Muscle layer of colon (tissue), 2 donors: ENCODE measurements at regions not wholly inside any gene's neighbourhood (a gene's known extent, or its start where the extent isn't known, plus 50 kb on each side); places are given as distances from the start of the nearest gene placed in this dataset.

ENCODE experiments used
- H3K27ac ChIP-seq: one replicate; pipeline ENCODE4 v1.7.0; 2013; ENCODE audit warnings: low read depth, mild to moderate bottlenecking, low read length, moderate library complexity
- H3K27me3 ChIP-seq, 2 donors: one replicate each; pipeline ENCODE4 v1.7.0; 2013; ENCODE audit warnings: low read length in 2 of 2, mild to moderate bottlenecking in 2 of 2; ENCODE audit not compliant: insufficient read depth in 2 of 2, control insufficient read depth in 1 of 2
- H3K36me3 ChIP-seq: one replicate; pipeline ENCODE4 v1.7.0; 2013; ENCODE audit warnings: mild to moderate bottlenecking, low read length; ENCODE audit not compliant: insufficient read depth
- H3K4me1 ChIP-seq: one replicate; pipeline ENCODE4 v1.7.0; 2013; ENCODE audit warnings: mild to moderate bottlenecking, low read length; ENCODE audit not compliant: insufficient read depth
- H3K4me3 ChIP-seq, 2 donors: one replicate each; pipeline ENCODE4 v1.7.0; 2013; ENCODE audit warnings: low read length in 2 of 2, low read depth in 1 of 2, mild to moderate bottlenecking in 1 of 2, moderate library complexity in 1 of 2
- H3K9ac ChIP-seq: one replicate; pipeline ENCODE4 v1.7.0; 2013; ENCODE audit warnings: low read length
- H3K9me3 ChIP-seq: one replicate; pipeline ENCODE4 v1.7.0; 2013; ENCODE audit warnings: mild to moderate bottlenecking, low read length
- donor health status: abdominal sarcoma.
- donor health status: Adenocarcinoma of cecum.

DNA sequence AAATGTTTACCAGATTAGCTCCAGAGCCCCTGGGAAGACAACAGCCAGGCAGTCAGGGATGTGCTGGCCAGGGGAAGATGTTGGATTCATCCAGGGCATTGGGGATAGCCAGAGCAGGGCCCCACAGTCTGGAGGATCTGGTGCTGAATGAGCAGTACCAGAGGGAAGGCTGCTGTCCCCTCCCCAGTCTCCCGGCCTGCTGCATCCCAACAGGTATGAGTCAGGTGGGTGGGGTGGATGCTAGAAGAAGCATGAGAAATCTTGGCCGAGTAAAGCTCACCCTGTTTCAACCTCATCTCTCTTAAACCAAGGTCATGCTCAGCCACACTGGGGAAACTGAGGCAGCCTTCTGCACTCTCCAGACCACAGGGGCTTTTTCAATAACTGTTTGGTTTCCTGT lies 71.9 kb upstream of the SEC14L1 start:
- Histone ChIP-seq H3K36me3 (no peaks in the 10 kb centered on the region), H3K27ac (no peak overlapping the region), H3K9me3 (no peaks in the 10 kb centered on the region), H3K4me3 (no peak overlapping the region), H3K9ac (no peak overlapping the region), H3K4me1 (no peaks in the 10 kb centered on the region), H3K27me3 (peaks cover 0 to 12% of the 10 kb centered on the region in 2 donors)

DNA sequence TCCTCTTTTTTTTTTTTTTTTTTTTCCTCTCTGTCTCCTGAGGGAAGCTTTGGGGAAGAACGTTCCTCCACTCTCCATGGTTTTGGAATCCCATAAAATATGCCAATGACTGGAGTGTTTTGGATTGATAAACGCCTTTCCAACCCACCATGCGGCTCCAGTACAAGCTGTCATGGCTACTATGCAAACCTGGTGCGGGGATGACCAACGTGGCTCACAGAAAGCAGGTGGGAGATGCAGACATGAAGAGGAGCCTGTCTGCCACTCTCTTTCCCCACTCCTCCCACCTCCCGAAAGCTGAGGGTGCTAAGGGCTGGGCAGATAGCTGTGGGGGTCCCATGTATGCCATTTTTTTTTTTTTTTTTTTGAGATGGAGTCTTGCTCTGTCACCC lies 69.9 kb upstream of the SEC14L1 start:
- Histone ChIP-seq H3K4me1 (no peaks in the 10 kb centered on the region), H3K27ac (no peak overlapping the region), H3K9ac (no peak overlapping the region), H3K27me3 (peaks cover 0 to 12% of the 10 kb centered on the region in 2 donors), H3K9me3 (no peaks in the 10 kb centered on the region), H3K4me3 (no peak overlapping the region), H3K36me3 (no peaks in the 10 kb centered on the region)

DNA sequence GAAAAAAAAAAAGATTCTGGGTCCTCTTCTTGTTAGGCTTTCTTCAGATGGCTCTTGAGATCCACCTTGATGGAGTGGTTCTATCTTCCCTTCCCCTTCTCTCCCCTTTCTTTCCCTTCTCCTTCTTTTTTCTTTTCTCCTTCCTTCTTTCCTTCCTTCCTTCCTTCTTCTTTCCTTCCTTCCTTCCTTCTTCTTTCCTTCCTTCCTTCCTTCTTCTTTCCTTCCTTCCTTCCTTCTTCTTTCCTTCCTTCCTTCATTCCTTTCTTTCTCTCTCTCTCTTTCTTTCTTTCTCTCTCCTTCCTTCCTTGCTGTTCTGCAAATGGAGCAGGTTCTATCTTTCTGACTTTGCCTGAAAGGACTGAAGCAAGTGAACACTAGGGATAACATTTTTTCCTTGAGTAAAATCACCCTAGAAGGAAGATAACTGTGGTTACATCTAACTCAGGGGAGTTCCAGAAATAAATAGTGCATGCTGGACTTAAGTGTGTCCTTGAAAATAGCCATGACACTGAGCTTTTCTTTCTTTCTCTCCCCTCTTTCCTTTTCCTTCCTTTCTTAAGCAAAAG lies 68.8 kb upstream of the SEC14L1 start:
- H3K27ac ChIP-seq, result no peak overlapping the region
- H3K9me3 ChIP-seq, result no peaks in the 10 kb centered on the region
- H3K4me3 ChIP-seq, result no peak overlapping the region
- peaks cover 0 to 12% of the 10 kb centered on the region in 2 donors for H3K27me3 ChIP-seq
- H3K36me3 ChIP-seq, result no peaks in the 10 kb centered on the region
- no peak overlapping the region for H3K9ac ChIP-seq
- H3K4me1 ChIP-seq, result no peaks in the 10 kb centered on the region

DNA sequence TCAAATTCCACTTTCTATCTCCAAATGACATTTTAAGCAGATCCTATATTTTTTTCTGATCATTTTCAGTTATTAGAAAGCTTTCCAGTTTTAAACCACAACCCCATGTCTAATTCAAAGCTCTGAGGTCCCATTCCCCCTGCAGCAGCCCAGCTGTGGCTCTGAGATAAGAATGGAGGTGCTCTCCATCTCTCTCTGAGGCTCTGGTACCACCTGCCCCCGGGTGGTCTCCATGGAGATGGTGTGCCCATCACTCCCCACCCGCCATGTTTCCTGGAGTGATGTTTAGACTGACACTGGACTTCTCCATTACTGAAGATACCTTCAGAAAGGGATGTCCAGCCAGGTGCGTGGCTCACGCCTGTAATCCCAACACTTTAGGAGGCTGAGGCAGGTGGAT lies 68.1 kb upstream of the SEC14L1 start:
- no peak overlapping the region for H3K4me3 ChIP-seq
- no peaks in the 10 kb centered on the region for H3K4me1 ChIP-seq
- no peaks in the 10 kb centered on the region for H3K9me3 ChIP-seq
- H3K36me3 ChIP-seq, result no peaks in the 10 kb centered on the region
- peaks cover 0 to 19% of the 10 kb centered on the region in 2 donors for H3K27me3 ChIP-seq
- H3K9ac ChIP-seq, result no peak overlapping the region
- no peak overlapping the region for H3K27ac ChIP-seq

DNA sequence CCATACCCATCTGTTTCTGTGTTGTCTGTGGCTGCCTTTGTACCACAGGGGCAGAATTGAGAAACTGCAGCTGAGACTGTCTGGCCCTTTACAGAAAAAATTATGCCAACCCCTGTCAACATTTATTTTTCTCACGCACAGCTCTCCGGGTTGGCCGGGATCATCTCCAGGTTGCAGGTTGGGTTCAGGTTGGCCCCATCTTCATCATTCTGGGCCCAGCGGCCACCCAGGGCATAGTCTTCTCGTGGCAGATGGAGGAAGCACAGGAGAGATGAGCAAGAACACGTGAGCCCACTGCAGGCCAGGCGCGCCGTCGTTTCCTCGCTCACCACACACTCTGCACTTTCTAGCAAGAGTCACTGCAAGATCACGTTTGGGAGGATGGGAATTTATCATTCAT lies 66.1 kb upstream of the SEC14L1 start:
- Histone ChIP-seq H3K36me3 (no peaks in the 10 kb centered on the region), H3K9me3 (no peaks in the 10 kb centered on the region), H3K4me3 (no peak overlapping the region), H3K27ac (no peak overlapping the region), H3K27me3 (peaks cover 0 to 22% of the 10 kb centered on the region in 2 donors), H3K9ac (no peak overlapping the region), H3K4me1 (no peaks in the 10 kb centered on the region)

DNA sequence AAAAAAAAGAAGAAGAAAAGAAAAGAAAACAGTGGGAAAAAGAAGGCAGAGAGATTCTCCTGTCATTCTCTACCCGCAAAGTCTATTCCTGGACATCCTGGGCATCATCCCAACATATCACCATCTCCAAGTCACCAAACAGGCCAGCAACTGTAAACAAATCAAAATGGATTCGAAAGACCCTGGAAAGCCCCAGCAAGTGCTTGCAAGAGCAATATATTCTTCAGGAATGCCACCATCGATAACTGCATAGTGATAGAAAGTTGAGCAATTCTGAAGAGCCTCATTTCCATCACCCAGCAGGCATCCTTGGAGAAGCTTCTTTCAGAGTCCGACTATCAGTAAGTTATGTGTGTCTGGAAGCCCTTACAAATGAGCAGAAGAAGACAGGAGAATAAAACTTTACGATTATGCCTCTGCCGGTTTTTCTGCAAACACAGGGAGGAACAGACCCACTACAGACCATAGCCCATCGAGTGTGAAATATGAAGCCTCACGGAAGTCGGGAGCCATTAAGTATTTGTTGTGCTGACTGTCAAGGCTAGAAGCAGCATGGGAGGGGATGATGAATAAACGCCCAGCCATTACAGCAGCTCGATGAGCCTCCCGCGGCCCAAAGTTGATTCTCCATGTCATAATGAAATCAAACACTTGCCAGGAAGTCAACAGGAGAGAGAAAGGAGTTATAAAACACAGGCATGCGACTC lies 64.5 kb upstream of the SEC14L1 start:
- no peak overlapping the region for H3K9ac ChIP-seq
- no peaks in the 10 kb centered on the region for H3K36me3 ChIP-seq
- no peak overlapping the region for H3K4me3 ChIP-seq
- peaks cover 0 to 23% of the 10 kb centered on the region in 2 donors for H3K27me3 ChIP-seq
- H3K9me3 ChIP-seq, result no peaks in the 10 kb centered on the region
- H3K4me1 ChIP-seq, result no peaks in the 10 kb centered on the region
- no peak overlapping the region for H3K27ac ChIP-seq

DNA sequence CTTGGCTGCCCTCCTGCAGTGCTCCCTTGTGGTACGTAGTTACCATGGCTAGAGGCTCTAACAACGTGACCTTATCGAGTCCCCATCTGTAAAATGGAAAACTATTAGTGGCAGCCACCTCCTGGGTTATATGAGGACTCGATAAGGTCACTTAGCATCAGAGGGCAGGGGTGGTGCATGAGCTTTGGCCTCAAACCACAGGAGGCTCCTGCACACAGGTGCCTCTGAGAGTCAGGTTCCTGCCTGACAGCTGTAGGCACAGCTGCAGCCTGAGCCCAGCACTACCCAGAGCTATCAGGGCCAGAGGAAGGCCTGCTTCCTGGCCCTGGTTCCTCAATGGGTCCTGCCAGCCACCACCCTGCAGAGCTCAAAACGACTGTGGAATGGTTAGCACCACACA lies 57.2 kb upstream of the SEC14L1 start:
- no peaks in the 10 kb centered on the region for H3K36me3 ChIP-seq
- no peaks in the 10 kb centered on the region for H3K9me3 ChIP-seq
- H3K4me1 ChIP-seq, result peaks cover 10% of the 10 kb centered on the region
- H3K27me3 ChIP-seq, result peaks cover 0 to 3% of the 10 kb centered on the region in 2 donors
- H3K27ac ChIP-seq, result no peak overlapping the region
- H3K9ac ChIP-seq, result no peak overlapping the region
- no peak overlapping the region for H3K4me3 ChIP-seq

DNA sequence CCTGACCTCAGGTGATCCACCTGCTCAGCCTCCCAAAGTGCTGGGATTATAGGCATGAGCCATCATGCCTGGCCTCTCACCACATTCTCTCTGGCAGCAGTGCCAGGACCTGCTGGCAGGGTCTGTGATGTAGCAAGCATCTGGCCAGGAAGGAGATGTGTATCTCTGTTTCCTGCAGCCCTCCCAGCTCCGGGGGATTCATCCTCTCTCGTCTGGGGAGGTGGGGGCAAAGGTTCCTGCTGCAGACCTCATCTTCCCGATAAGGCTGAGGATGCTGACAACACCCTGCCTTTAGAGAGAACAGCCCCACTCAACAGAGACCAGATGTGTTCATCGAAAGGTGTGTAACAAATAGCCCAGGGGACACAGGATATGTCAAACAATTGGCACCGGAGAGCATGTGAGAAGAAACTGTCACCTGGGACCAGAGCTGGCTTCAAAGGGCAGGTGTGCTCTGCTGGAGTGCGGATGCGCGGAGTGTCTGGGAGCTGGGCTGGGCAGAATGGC lies 54.8 kb upstream of the SEC14L1 start:
- Histone ChIP-seq H3K9ac (no peak overlapping the region), H3K4me1 (peaks cover 21% of the 10 kb centered on the region), H3K36me3 (peaks cover 5% of the 10 kb centered on the region), H3K27ac (no peak overlapping the region), H3K27me3 (no peaks in the 10 kb centered on the region), H3K4me3 (no peak overlapping the region), H3K9me3 (no peaks in the 10 kb centered on the region)

DNA sequence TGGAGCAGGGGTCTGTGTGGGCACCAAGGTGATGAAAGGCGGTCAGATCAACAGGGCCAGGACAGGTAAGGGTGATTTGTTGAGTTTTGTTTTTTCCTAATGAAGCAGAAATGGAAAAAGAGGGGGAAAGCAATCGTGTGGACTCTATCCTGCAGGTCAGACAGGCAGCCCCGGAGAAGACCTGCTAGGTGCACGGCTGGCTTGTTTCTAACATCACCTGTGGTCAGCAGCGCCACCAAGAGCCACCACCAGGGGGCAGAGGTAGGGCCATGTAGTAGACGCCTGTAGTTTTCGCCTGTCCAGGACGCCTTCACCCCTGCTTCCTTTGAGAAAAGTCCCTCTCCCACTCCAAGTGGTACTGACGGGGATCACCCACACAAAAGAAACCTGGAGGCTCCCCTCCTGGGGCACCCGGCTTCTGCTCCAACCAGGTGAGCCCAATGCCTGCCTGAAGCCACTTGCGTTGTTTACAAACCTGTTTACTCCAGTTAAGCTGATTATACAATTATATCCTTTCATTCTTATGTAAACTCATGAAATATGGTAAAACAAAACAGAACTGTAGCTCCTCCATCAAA lies 54.2 kb upstream of the SEC14L1 start:
- H3K4me1 ChIP-seq, result peaks cover 21% of the 10 kb centered on the region
- peaks cover 8% of the 10 kb centered on the region for H3K36me3 ChIP-seq
- no peak overlapping the region for H3K9ac ChIP-seq
- H3K27ac ChIP-seq, result no peak overlapping the region
- H3K9me3 ChIP-seq, result no peaks in the 10 kb centered on the region
- no peak overlapping the region for H3K4me3 ChIP-seq
- H3K27me3 ChIP-seq, result no peaks in the 10 kb centered on the region

DNA sequence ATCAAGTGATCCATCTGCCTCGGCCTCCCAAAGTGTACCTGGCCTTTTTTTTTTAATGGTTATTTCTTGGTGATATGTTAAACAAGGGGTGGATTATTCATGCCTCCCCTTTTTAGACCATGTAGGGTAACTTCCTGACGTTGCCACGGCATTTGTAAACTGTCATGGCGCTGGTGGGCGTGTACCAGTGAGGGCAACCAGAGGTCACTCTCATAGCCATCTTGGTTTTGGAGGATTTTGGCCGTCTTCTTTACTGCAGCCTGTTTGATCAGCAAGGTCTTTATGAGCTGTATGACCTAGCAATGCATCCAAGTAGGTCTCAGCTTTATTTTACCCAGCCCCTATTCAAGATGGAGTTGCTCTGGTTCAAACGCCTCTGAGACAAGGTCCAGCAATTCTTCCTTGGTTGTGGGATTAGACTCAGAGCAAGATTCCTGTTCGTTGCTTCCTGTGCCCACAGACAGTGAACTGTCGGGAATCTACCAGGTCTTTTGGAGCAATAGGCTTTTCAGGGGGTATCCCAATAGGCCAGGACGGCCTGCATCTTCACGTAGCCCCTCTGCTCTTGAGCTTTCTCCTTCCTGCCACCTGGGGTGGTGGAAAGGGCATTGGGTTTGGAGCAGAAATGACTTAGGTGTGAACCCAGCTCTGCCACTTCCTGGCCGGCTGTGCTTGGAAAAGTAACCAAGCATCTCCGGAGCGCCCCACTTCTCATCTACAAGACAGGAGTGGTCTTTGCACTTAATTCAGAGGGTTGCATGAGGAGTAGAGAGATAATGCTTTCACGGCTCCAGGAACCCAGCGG lies 52.9 kb upstream of the SEC14L1 start:
- Histone ChIP-seq H3K4me3 (peak overlapping the region; percentile 17 to 91), H3K4me1 (peaks cover 21% of the 10 kb centered on the region), H3K9me3 (no peaks in the 10 kb centered on the region), H3K27me3 (no peaks in the 10 kb centered on the region), H3K9ac (peak overlapping the region; percentile 40), H3K36me3 (peaks cover 10% of the 10 kb centered on the region), H3K27ac (peak overlapping the region; percentile 91)

DNA sequence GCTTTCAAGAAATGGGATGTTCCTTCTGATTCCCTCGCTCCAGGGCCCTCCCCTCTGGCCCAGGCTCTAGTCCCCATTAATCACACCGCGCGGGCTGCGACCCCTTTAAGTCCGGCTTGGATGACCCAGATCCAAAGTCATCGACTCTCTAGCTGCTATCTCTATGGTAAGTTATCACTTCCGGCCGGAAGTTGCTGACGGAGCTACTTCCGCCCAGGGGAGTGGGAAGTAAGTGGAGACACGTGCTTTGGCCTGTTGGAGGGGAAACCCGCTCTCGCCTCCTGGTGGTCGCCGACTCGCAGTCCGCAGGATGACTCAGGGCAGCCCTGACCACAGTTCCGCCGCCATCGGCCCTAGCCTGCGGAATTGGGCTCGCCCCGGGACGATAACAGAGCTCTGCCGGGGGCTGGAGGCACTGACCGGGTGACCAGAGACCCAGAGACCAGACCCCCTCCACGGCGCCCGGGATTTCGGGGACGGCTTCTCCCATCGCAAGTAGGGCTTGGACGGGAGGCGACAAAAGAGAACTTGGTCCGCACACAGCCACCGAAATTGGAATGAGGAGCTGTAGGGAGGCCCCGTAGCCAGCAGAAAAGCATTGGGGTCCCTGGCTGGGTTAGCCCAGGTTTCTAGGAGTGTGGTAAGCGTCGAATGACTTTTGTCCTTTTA lies 52.2 kb upstream of the SEC14L1 start:
- no peaks in the 10 kb centered on the region for H3K9me3 ChIP-seq
- H3K4me1 ChIP-seq, result peaks cover 21% of the 10 kb centered on the region
- H3K4me3 ChIP-seq, result peak overlapping the region; percentile 63 to 91
- peaks cover 17% of the 10 kb centered on the region for H3K36me3 ChIP-seq
- H3K27ac ChIP-seq, result peak overlapping the region; percentile 91
- H3K27me3 ChIP-seq, result no peaks in the 10 kb centered on the region
- peak overlapping the region; percentile 74 for H3K9ac ChIP-seq
